ENCODE measurements at regions not wholly inside any gene's neighbourhood (a gene's known extent, or its start where the extent isn't known, plus 50 kb on each side); places are given as distances from the start of the nearest gene placed in this dataset.

DNA sequence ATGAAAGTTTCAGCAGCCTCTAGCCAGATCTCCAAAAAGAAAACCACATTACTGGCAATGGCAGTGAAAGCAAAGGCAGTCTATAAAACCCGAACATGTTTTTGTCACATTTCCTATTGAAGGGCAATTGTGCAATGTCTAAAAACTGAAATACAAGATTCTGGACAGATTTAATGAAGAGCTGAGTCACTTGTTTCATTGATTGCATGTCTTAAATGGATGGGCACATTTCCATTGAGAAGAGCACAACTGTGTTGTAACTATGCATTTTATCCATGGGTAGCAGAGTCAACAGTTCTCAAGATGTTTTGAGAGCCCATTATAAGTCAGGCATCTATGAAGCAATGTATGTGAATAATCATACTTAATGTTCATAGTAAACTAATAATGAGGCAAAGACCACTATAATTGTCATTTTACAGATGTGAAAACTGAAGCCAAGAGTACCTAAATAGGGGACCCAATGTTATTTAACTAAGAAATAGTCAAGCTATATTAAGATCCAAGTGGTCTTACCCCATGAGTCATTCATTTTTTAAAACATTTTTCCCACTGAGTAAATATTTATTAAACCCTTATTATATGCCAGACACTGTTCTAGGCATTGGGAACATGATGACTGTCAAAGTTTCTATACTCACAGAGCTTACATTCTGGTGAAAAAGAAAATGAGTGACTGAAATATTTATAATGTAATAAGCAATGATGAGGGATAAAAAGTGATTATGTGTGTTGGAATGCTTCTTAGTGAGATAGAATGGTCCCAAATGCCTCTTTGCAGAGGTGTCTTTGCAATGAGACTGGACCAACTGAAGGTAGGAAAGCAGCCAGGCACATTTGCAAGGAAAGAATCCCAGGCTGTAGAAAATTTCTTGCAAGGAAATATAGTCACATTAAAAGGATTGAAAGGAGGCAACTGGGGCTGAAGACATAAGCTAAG, 818.9 kb upstream of the ACVR2A start:
- peak; percentile 20 for DNase-seq (ENCODE audit: low read depth)
- TF ChIP-seq, protein P1, sequence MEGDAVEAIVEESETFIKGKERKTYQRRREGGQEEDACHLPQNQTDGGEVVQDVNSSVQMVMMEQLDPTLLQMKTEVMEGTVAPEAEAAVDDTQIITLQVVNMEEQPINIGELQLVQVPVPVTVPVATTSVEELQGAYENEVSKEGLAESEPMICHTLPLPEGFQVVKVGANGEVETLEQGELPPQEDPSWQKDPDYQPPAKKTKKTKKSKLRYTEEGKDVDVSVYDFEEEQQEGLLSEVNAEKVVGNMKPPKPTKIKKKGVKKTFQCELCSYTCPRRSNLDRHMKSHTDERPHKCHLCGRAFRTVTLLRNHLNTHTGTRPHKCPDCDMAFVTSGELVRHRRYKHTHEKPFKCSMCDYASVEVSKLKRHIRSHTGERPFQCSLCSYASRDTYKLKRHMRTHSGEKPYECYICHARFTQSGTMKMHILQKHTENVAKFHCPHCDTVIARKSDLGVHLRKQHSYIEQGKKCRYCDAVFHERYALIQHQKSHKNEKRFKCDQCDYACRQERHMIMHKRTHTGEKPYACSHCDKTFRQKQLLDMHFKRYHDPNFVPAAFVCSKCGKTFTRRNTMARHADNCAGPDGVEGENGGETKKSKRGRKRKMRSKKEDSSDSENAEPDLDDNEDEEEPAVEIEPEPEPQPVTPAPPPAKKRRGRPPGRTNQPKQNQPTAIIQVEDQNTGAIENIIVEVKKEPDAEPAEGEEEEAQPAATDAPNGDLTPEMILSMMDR (IDR thresholded peaks at IDR 0.05; ENCODE audit: control insufficient read depth, insufficient read depth, low read depth, low read length, missing control alignments) = no peak
- no peak overlapping the region for H3K4me3 ChIP-seq (ENCODE audit: control insufficient read depth, low read depth, low read length)

DNA sequence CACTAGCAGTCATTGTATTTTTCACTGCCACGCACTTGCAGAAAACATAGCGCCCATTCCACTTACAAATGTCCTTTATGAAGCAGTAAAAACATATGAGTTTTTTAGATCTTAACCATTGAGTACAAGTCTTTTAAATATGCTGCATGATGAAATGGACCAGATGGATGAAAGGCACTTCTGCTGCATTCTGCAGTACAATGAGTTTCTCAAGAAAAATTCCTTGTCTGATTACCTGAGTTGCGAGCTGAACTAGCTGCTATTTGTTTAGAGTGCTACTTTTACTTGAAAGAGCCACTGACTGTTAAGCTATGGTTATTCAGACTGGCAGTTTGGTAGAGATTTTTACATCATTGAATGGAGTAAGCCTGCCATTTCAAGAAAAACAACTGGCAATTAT, 825.5 kb upstream of the ACVR2A start:
- no peak for DNase-seq (ENCODE audit: low read depth)
- TF ChIP-seq, protein P1 (IDR thresholded peaks at IDR 0.05; ENCODE audit: control insufficient read depth, insufficient read depth, low read depth, low read length, missing control alignments) = no peak
- no peak overlapping the region for H3K4me3 ChIP-seq (ENCODE audit: control insufficient read depth, low read depth, low read length)

DNA sequence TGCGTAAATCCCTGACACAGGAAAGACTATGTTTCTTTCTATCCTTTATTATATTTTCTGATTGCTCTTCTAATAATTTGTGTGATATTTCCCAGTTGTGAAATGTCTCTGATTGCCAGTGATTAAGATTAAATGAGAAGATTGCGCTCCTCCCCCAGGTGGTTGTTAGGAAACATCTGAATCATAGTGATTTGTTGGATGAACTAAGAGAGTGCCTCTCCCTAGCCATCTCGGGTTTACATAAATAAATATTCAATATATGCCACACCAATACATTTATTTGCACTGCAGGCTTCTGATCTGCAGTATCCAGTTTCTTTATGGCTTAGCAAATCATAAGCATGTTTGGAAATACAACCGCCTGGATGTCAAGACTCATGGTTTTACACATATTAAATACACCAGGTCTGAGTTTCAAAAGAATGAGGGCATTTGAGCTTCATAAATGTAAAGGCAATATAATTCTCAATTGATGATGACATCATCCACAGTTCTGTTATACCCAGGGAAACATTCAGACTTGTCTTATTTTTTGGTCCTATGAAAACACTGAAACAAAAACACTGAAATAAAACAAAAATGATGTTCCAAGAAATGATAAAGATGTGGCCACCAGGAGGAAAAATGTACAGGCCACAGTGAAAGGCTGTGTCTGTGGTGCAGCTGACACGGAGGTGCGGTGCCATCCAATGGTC, 826.7 kb upstream of the ACVR2A start:
- no peak for DNase-seq (ENCODE audit: low read depth)
- H3K4me3 ChIP-seq (ENCODE audit: control insufficient read depth, low read depth, low read length) = no peak overlapping the region

DNA sequence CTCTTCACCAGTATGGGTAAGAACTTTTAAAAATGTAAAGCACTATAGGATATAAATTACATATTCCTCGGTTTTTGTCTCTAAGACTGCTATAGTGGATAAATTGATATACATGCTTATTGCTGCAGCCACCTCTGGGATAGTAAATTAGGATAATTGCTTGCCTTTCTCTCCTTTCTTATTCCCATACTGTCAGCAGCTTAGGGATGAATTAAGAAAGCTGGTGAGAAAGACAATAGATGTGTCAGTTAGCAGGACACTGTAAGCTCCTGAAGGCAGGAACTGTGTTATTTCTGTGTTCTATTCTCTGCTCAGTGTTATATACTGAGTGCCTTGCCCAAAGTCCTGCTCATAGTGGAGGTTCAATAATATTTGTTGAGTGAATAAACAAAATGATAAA, 828.6 kb upstream of the ACVR2A start:
- no peak overlapping the region for H3K4me3 ChIP-seq (ENCODE audit: control insufficient read depth, low read depth, low read length)
- no peak for DNase-seq (ENCODE audit: low read depth)
- TF ChIP-seq, protein P1 (IDR thresholded peaks at IDR 0.05; ENCODE audit: control insufficient read depth, insufficient read depth, low read depth, low read length, missing control alignments) = no peak

More for the DNA sequence above, 826.7 kb upstream of the ACVR2A start:
- TF ChIP-seq, protein P1 (IDR thresholded peaks at IDR 0.05; ENCODE audit: control insufficient read depth, insufficient read depth, low read depth, low read length, missing control alignments) = no peak

DNA sequence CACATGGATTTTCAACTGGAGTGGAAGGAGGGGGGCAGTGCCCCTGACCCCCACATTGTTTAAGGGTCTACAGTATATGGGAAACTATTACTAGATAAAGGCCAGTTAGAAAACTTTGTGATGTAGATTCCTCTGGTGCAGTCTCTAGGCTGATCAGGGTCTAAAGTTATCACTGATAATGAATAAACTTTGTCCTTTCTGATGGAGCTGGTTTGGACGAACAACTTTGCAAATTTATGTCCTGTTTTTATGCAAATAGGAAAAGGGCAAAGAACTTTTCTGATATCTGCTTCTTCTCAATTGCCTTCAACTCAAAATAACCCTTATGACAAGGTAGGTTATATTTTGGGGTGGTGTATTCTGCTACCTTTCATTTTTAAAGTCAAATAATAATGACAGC, 829.2 kb upstream of the ACVR2A start:
- TF ChIP-seq, protein P1 (IDR thresholded peaks at IDR 0.05; ENCODE audit: control insufficient read depth, insufficient read depth, low read depth, low read length, missing control alignments) = no peak
- no peak overlapping the region for H3K4me3 ChIP-seq (ENCODE audit: control insufficient read depth, low read depth, low read length)
- no peak for DNase-seq (ENCODE audit: low read depth)

DNA sequence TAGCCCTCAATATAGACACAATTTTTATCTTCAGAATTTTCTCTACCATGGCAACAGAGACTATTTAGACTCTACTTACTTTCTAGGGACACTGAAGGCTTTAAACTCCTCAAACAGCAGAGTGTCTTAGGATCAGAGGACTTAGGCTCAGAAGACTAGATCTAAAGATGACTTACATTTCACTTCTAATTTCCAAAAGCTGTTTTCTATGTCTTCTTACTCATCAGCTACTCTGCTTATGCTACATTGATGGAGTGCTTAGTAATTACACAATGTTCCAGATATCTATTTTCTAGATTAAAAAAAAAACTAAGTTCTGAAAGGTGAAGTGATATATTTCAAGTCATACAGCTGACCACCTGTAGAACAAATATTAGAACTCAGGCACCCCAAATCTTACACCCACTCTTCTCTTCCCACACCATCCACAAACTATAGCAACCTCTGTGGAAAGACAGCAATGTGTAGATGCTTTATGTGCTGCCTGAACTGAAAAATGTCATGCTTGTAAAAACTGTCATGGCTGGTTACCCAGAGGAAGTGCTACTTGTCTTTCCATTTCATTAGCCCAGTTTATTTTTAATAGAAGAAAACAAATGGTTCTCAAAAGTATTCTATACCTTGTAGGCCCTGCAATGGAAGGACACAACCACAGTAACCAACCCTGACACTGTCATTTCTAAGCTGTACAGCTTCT, 831.0 kb upstream of the ACVR2A start:
- DNase-seq (ENCODE audit: low read depth) = no peak
- H3K4me3 ChIP-seq (ENCODE audit: control insufficient read depth, low read depth, low read length) = no peak overlapping the region
- TF ChIP-seq, protein P1 (IDR thresholded peaks at IDR 0.05; ENCODE audit: control insufficient read depth, insufficient read depth, low read depth, low read length, missing control alignments) = no peak
